ENCODE measurements at regions not wholly inside any gene's neighbourhood (a gene's known extent, or its start where the extent isn't known, plus 50 kb on each side); places are given as distances from the start of the nearest gene placed in this dataset.
"Not testable (repeated sequence)": the region's sequence is repeated elsewhere in the genome, so short reads cannot be mapped to it uniquely, and the experiment has no call there.

DNA sequence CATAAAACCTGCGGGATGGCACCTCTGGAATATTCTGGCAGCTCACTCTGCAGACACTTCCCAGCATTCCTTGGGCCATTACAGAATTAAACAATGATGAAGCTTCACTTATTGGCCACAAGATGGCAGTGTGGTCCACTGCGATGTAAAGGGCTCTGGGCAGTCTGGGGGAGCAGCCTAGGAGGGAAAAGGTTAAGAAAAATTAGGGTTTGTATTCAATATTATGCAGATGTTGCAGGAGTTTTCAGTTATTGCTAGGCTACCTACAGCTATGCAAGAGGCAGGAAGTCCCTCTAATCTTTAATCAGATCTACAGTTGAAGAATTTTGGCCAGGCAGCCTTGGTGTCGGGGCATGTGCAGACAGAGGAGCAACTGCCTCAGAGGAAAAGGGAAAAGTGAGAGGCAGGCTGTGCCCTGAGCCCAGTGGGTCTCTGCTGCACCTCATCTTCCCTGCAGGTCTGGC lies 233.2 kb upstream of the PRSS1 start:
- no peaks in the 10 kb centered on the region for H3K36me3 ChIP-seq
- H3K9me3 ChIP-seq (replicated peaks) = no peaks in the 10 kb centered on the region
- TF ChIP-seq, protein P1, sequence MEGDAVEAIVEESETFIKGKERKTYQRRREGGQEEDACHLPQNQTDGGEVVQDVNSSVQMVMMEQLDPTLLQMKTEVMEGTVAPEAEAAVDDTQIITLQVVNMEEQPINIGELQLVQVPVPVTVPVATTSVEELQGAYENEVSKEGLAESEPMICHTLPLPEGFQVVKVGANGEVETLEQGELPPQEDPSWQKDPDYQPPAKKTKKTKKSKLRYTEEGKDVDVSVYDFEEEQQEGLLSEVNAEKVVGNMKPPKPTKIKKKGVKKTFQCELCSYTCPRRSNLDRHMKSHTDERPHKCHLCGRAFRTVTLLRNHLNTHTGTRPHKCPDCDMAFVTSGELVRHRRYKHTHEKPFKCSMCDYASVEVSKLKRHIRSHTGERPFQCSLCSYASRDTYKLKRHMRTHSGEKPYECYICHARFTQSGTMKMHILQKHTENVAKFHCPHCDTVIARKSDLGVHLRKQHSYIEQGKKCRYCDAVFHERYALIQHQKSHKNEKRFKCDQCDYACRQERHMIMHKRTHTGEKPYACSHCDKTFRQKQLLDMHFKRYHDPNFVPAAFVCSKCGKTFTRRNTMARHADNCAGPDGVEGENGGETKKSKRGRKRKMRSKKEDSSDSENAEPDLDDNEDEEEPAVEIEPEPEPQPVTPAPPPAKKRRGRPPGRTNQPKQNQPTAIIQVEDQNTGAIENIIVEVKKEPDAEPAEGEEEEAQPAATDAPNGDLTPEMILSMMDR (IDR thresholded peaks at IDR 0.05; ENCODE audit: borderline replicate concordance) = peak; percentile 67
- DNase-seq = no peak
- H3K4me3 ChIP-seq = no peak overlapping the region
- H3K27ac ChIP-seq (replicated peaks) = no peak overlapping the region
- no peaks in the 10 kb centered on the region for H3K4me1 ChIP-seq
- peaks cover 26% of the 10 kb centered on the region for H3K27me3 ChIP-seq (ENCODE audit: low read depth)
- intact Hi-C loops (cut with micrococcal nuclease) = no loop called here

DNA sequence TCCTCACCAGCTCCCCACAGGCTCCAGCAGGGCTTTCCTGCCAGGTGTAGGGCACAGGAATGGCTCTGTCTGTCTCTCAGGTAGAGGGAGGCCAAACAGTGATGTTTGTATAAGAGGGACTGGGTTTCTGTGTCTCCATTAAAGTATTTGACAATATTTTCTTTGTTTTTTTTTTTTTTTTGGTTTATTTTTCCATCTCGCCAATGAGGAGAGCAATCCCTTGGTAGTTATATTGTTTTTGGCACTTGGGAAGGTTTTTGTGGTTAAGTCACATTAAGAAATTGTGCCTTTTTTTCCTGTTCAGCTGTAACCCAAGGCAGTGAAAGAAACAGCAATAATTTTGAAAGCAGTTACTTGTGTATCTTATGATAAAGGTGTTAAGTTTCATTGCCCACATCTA lies 234.6 kb upstream of the PRSS1 start:
- not testable (repeated sequence) for DNase-seq; H3K27ac ChIP-seq (replicated peaks)

DNA sequence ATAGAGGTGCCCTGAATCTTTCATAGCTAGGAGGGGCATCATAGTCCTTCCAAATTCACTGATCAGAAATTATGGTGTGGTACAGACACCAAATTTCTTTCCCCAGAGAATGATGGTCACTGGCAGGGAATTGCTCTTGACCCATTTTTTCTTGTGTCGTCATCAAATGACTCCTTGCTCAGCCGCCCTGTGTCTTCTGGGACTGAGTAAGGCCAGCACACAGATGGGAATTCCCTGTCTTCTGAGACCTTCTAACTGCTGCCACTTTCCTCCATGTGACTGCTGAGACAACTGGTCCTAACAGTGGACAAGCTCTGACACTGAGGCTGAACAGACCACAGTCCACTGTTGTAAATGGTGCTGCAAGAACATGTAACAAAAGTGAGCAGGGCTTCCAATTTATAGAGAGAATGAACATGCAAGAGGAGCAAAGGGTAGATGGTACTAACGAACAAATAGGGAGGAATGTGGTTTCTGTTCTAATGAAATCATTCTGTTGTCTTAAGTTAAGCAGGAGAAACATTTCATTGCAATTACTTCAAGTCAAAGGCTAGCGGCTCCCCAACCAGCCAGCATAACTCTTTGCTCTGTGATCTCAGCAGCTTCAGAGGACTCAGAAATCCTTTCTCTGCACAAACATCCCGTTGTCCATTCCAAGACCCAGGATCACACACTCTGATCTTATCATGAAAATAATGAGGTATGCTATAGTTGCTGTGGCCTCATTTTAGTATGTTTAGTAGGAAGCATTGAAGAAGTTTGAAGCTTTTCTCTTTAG lies 235.9 kb upstream of the PRSS1 start:
- intact Hi-C loops (cut with micrococcal nuclease) = no loop called here
- TF ChIP-seq, protein P1 (IDR thresholded peaks at IDR 0.05; ENCODE audit: borderline replicate concordance) = no peak
- DNase-seq = no peak

More for the DNA sequence above, 234.6 kb upstream of the PRSS1 start:
- H3K4me3 ChIP-seq; H3K9me3 ChIP-seq (replicated peaks); intact Hi-C loops (cut with micrococcal nuclease); H3K4me1 ChIP-seq; H3K36me3 ChIP-seq: not testable (repeated sequence)
- peaks cover 26% of the 10 kb centered on the region for H3K27me3 ChIP-seq (ENCODE audit: low read depth)

DNA sequence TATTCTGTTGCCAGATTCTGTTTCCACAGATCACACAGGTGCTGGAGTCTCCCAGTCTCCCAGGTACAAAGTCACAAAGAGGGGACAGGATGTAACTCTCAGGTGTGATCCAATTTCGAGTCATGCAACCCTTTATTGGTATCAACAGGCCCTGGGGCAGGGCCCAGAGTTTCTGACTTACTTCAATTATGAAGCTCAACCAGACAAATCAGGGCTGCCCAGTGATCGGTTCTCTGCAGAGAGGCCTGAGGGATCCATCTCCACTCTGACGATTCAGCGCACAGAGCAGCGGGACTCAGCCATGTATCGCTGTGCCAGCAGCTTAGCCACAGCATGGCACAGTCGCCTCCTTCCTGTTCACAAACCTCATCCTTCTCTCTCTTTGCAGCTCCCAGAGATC lies 237.5 kb upstream of the PRSS1 start:
- H3K4me3 ChIP-seq = no peak overlapping the region
- DNase-seq = no peak
- H3K27ac ChIP-seq (replicated peaks) = no peak overlapping the region
- H3K36me3 ChIP-seq = no peaks in the 10 kb centered on the region
- no peaks in the 10 kb centered on the region for H3K4me1 ChIP-seq
- TF ChIP-seq, protein P1 (IDR thresholded peaks at IDR 0.05; ENCODE audit: borderline replicate concordance) = no peak
- peaks cover 31% of the 10 kb centered on the region for H3K27me3 ChIP-seq (ENCODE audit: low read depth)
- no peaks in the 10 kb centered on the region for H3K9me3 ChIP-seq (replicated peaks)
- intact Hi-C loops (cut with micrococcal nuclease) = no loop called here

More for the DNA sequence above, 235.9 kb upstream of the PRSS1 start:
- H3K27ac ChIP-seq (replicated peaks) = no peak overlapping the region
- peaks cover 29% of the 10 kb centered on the region for H3K27me3 ChIP-seq (ENCODE audit: low read depth)
- no peak overlapping the region for H3K4me3 ChIP-seq
- no peaks in the 10 kb centered on the region for H3K9me3 ChIP-seq (replicated peaks)
- H3K36me3 ChIP-seq = no peaks in the 10 kb centered on the region
- no peaks in the 10 kb centered on the region for H3K4me1 ChIP-seq

DNA sequence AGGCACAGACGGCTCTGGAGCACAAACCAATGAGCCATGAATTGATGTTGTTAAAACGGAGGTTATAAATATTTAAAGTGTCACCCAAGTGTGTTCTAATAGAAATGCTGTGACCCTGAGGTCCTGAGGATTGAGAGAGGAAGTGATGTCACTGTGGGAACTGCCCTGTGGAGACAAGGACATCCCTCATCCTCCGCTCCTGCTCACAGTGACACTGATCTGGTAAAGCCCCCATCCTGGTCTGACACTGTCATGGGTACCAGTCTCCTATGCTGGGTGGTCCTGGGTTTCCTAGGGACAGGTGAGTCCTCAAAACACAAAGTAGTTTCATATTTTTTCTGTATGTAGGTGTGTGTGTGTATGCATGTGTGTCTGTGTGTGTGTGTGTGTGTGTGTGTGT lies 237.9 kb upstream of the PRSS1 start:
- H3K4me1 ChIP-seq = no peaks in the 10 kb centered on the region
- TF ChIP-seq, protein P1 (IDR thresholded peaks at IDR 0.05; ENCODE audit: borderline replicate concordance) = no peak
- intact Hi-C loops (cut with micrococcal nuclease) = no loop called here
- H3K9me3 ChIP-seq (replicated peaks) = no peaks in the 10 kb centered on the region
- H3K27me3 ChIP-seq (ENCODE audit: low read depth) = peaks cover 31% of the 10 kb centered on the region
- H3K36me3 ChIP-seq = no peaks in the 10 kb centered on the region
- DNase-seq = no peak
- no peak overlapping the region for H3K27ac ChIP-seq (replicated peaks)
- no peak overlapping the region for H3K4me3 ChIP-seq

DNA sequence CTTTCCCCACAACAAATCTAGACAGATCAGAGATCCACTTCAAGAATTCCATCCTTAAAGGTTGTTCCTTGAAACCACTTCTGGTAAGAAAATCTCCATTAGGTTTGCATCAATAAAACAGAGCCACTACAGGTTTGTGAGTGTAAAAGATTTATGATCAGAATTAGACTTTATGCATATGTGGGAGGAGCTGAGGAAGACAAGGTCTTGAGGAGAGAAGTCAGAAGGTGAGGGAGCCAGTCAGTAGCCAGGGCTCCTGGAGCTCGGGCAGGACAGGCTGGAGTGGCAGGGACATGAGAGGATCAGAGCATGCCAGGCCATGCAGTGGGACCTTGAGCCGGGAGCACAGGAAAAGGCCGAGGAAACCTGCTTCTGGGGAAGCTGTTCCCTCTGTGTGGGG lies 240.0 kb upstream of the PRSS1 start:
- peaks cover 38% of the 10 kb centered on the region for H3K27me3 ChIP-seq (ENCODE audit: low read depth)
- H3K9me3 ChIP-seq (replicated peaks); H3K4me1 ChIP-seq; H3K36me3 ChIP-seq; intact Hi-C loops (cut with micrococcal nuclease); H3K27ac ChIP-seq (replicated peaks); DNase-seq; H3K4me3 ChIP-seq: not testable (repeated sequence)

Data from left ventricle myocardium inferior (tissue), 1 donor.